Epithelial cell of esophagus (primary cell): ENCODE measurements at regions not wholly inside any gene's neighbourhood (a gene's known extent, or its start where the extent isn't known, plus 50 kb on each side); places are given as distances from the start of the nearest gene placed in this dataset.

Experiments
- DNase-seq: peaks from one replicate; pipeline ENCODE4 v3.0.0; 2010; ENCODE audit warnings: low read depth
- H3K4me3 ChIP-seq: 2 replicates; pipeline ENCODE4 v1.5.1; 2011; ENCODE audit warnings: mild to moderate bottlenecking, low read length, control low read depth
- TF ChIP-seq, protein P1 (sequence below): IDR thresholded peaks from 2 replicates; pipeline ENCODE4 v1.5.1; 2011; ENCODE audit warnings: low read depth, mild to moderate bottlenecking, low read length, control low read depth, inconsistent platforms; ENCODE audit not compliant: insufficient read depth; ENCODE audit errors: missing control alignments

DNA sequence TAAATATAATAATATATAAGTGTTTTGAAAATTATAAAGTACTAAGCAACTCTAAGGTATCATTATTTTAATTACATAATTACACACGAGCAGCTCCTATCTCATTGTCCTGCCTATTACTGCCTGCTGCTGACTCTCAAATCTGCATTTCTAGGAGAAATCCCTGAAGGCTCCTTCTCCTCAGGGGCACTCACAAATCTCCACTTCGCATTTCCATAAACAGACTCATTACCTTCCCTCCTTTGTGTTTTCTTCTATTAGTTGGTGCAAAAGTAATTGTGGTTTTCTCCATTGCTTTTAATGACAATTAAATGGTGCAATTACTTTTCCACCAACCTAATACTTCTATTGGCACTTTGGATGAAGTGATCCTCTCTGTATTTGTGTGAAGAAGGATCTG lies 135.0 kb upstream of the HNMT start:
- DNase-seq: no peak
- TF ChIP-seq, protein P1, sequence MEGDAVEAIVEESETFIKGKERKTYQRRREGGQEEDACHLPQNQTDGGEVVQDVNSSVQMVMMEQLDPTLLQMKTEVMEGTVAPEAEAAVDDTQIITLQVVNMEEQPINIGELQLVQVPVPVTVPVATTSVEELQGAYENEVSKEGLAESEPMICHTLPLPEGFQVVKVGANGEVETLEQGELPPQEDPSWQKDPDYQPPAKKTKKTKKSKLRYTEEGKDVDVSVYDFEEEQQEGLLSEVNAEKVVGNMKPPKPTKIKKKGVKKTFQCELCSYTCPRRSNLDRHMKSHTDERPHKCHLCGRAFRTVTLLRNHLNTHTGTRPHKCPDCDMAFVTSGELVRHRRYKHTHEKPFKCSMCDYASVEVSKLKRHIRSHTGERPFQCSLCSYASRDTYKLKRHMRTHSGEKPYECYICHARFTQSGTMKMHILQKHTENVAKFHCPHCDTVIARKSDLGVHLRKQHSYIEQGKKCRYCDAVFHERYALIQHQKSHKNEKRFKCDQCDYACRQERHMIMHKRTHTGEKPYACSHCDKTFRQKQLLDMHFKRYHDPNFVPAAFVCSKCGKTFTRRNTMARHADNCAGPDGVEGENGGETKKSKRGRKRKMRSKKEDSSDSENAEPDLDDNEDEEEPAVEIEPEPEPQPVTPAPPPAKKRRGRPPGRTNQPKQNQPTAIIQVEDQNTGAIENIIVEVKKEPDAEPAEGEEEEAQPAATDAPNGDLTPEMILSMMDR: no peak
- H3K4me3 ChIP-seq: no peak overlapping the region

DNA sequence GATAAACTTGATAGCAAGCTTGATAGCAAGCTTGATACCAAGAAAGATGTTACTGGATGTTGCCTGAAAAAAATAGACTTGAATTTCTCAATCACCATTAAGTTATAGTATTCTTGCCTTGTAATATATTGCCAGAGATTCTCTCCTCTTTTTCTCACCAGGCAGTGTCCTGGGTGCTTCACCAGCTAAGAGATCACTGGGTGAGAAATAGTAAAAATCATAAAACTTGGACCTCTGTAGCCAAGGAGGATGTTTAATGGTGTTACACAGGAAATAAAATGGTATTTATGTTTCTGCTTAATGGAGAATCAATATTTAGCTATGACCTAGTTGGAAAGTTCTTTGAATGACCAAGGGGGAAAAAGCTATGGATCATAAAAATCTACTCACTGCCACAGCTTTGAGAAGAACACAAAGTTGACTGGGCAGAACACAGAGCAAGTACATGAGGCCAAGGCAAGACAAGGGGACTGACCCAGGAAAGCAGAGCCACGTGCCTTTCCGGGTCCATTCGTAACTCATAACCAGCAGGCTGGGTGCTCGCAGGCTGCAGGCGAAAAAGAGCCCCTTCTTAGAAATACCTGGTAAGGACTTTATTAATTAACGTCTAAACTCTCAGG lies 129.4 kb upstream of the HNMT start:
- TF ChIP-seq, protein P1: no peak
- no peak overlapping the region for H3K4me3 ChIP-seq
- no peak for DNase-seq

DNA sequence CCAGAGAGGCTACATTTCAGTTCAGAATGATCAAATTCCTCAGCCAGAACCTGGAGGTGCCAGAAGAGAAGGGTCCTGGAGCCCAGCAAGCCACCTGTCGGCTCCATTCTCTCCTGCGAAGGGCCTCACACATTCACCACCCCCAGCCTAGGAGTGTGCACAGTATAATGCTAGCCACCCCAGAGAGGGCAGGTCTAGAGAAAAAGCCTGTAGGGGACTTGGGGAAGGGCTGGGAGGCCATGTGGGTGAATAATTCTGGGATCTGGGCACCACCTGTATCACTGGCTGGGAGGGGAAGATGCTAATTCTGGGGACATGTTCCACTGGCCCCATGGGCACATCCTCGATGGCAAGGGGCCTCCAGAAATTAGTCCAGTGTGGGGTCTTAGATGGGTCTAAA lies 127.6 kb upstream of the HNMT start:
- DNase-seq: no peak
- TF ChIP-seq, protein P1: no peak
- no peak overlapping the region for H3K4me3 ChIP-seq

DNA sequence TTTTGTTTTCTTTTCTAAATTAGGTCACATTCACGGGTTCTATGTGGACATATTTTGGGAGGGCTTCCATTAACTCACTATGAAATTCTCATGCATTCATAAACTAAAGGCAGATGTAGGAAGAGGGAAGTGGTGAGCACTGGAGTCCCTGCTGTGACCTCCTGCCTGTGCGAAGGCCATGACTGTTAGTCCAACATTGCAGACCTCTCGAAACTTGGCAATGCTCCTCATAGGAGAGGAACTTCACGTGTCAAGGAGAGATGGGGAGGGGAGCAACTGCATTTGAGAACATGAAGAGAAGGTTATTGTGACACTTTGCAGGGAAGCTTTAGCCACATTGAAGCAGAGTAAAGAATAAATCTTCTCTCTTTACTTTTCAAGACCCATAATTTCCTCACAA lies 126.4 kb upstream of the HNMT start:
- TF ChIP-seq, protein P1: no peak
- H3K4me3 ChIP-seq: no peak overlapping the region
- DNase-seq: no peak

DNA sequence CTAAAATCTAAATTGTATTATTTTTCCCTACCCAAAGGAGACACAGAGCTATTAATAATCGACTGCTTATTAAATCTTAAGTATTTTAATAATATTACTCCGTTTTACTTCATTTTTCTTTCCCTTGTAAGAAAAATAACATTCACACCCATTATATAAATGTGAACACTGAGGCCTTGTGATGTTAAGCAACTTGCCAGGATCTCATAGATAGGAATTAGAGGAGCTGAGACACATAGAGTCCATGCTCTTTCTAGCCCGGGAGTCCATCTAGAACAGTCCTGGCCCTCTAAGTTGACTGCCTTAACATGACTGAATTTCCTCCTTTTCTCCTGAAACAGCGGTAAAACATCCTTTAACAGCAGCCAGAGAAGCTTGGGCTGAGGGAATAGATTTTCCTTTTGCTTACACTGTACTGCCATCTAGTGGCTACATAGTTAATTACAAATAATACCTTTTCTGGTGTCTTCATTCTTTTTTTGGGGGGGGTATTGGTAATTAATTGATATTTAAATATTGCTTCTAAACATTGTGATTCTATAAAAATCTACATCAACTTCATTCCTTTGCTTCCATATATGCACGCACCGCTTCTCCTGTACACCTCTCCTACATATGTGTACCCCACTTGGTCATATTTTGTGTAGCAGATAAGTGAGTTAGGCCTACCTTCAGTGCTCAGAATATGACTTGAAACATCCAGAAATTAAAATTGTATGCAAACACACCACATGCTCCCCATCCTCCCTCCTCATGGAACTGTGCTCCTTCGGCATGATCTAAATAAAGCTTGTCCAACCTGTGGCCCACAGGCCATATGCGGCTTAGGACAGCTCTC lies 125.8 kb upstream of the HNMT start:
- H3K4me3 ChIP-seq: no peak overlapping the region
- TF ChIP-seq, protein P1: peak; percentile 53
- peak; percentile 53 for DNase-seq

DNA sequence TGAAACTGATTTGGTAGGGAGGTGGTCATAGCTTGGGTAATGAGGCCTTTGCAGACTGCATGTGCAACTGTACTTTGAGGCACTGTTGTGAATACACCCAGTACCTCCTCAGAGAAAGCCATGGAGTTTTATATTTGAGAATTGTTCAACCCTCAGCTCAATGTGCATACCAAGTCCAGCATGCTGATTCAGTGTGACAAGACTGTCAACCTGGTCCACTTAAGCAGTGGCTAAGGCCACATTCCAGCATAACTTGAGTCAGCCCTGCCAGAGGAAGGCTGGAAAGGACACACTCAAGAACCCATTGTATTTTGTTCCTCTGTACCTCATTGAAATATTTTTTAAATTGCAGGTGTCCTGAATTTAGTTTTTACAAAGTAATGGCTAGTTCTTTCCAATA lies 121.8 kb upstream of the HNMT start:
- no peak for DNase-seq
- H3K4me3 ChIP-seq: no peak overlapping the region
- TF ChIP-seq, protein P1: no peak
